CD4-positive, CD25-positive, alpha-beta regulatory T cell (primary cell): ENCODE measurements at regions not wholly inside any gene's neighbourhood (a gene's known extent, or its start where the extent isn't known, plus 50 kb on each side); places are given as distances from the start of the nearest gene placed in this dataset.

Experiments used
- ATAC-seq, 2 donors: fragments of 150-1000 bp; cut with Tn5 transposase; one replicate each; pipeline ENCODE4 v1.10.0; 2021; ENCODE audit warnings: low read depth in 2 of 2, moderate number of reproducible peaks in 2 of 2, moderate library complexity in 1 of 2
- DNase-seq, 3 donors: peaks; one replicate each; pipeline versions ENCODE4 v3.0.0 to v3.0.0-alpha.2; 2012 to 2022; ENCODE audit warnings: mixed read lengths in 1 of 3
- H3K27ac ChIP-seq: one replicate; pipeline ENCODE4 v1.7.0; 2013; ENCODE audit warnings: mild to moderate bottlenecking, low read length; ENCODE audit not compliant: insufficient read depth, poor library complexity, severe bottlenecking
- H3K27me3 ChIP-seq: one replicate; pipeline ENCODE4 v1.7.0; 2013; ENCODE audit warnings: low read length; ENCODE audit not compliant: control insufficient read depth, insufficient read depth
- H3K36me3 ChIP-seq: one replicate; pipeline ENCODE4 v1.7.0; 2013; ENCODE audit warnings: mild to moderate bottlenecking, low read length, moderate library complexity; ENCODE audit not compliant: control insufficient read depth, insufficient read depth
- H3K4me1 ChIP-seq: 2 replicates; pipeline ENCODE4 v1.7.0; 2013; ENCODE audit warnings: mild to moderate bottlenecking, low read length; ENCODE audit not compliant: insufficient read depth, control insufficient read depth, poor library complexity, severe bottlenecking
- H3K4me3 ChIP-seq: one replicate; pipeline ENCODE4 v1.7.0; 2013; ENCODE audit warnings: low read depth, mild to moderate bottlenecking, low read length, moderate library complexity
- H3K9me3 ChIP-seq, 2 experiments: 1 replicate in 1 of 2; 2 replicates in 1 of 2; pipeline ENCODE4 v1.7.0; 2013; ENCODE audit warnings: low read length in 2 of 2, mild to moderate bottlenecking in 1 of 2, moderate library complexity in 1 of 2; ENCODE audit not compliant: control insufficient read depth in 2 of 2
- H3K27ac Mint-ChIP-seq, 3 donors: one replicate each; pipeline ENCODE4 v1.8.0; 2020 to 2022; ENCODE audit warnings: mild to moderate bottlenecking in 3 of 3, mixed read lengths in 3 of 3, moderate library complexity in 2 of 3
- H3K27me3 Mint-ChIP-seq: one replicate; pipeline ENCODE4 v1.8.0; 2022; ENCODE audit warnings: mild to moderate bottlenecking, mixed read lengths
- H3K36me3 Mint-ChIP-seq: one replicate; pipeline ENCODE4 v1.8.0; 2020; ENCODE audit warnings: mixed read lengths
- H3K4me1 Mint-ChIP-seq, 4 donors: one replicate each; pipeline ENCODE4 v1.8.0; 2020 to 2022; ENCODE audit warnings: mixed read lengths in 4 of 4, mild to moderate bottlenecking in 1 of 4
- H3K4me3 Mint-ChIP-seq, 4 donors: one replicate each; pipeline ENCODE4 v1.8.0; 2020 to 2022; ENCODE audit warnings: mild to moderate bottlenecking in 4 of 4, mixed read lengths in 4 of 4, moderate library complexity in 3 of 4
- H3K9me3 Mint-ChIP-seq, 7 donors: one replicate each; pipeline ENCODE4 v1.8.0; 2020 to 2022; ENCODE audit warnings: mixed read lengths in 7 of 7, mild to moderate bottlenecking in 3 of 7, moderate library complexity in 2 of 7

- H3K4me3 Mint-ChIP-seq = no peak overlapping the region
- peaks cover 3% of the 10 kb centered on the region for H3K27me3 Mint-ChIP-seq
- no peaks in the 10 kb centered on the region for H3K9me3 ChIP-seq
- no peak overlapping the region for H3K4me3 ChIP-seq
- ATAC-seq (no peak), DNase-seq (no peak)
- no peaks in the 10 kb centered on the region for H3K4me1 Mint-ChIP-seq
- no peak overlapping the region for H3K27ac ChIP-seq
- H3K27ac Mint-ChIP-seq = no peak overlapping the region
- H3K36me3 Mint-ChIP-seq = no peaks in the 10 kb centered on the region
- H3K9me3 Mint-ChIP-seq = peaks cover 0 to 5% (median 0%) of the 10 kb centered on the region in 7 donors
- no peaks in the 10 kb centered on the region for H3K27me3 ChIP-seq
- H3K4me1 ChIP-seq = no peaks in the 10 kb centered on the region
- no peaks in the 10 kb centered on the region for H3K36me3 ChIP-seq
These were observed 52.1 kb upstream of the ANO1 start for GRCh38 chr11:70026012-70026411.

DNA sequence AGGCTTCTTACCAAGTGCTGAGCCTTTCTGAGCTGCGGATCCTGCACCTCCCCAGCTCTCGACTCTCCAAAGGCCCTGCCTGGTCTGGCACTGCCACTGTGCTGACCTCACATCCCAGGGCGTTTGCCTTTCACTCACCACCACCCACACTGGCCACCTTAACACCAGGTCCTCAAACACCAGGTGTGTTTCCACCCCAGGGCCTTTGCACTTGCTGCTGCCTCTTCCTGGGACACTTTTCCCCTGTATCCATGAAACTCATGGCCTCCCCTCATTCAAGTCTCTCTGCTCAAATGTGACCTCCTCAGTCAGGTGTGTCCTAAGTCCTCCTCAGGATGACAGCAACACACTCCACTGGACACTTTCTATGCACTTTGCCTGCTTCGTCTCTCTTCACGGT is 51.4 kb upstream of the ANO1 start:
- H3K27me3 ChIP-seq = no peaks in the 10 kb centered on the region
- no peak for DNase-seq
- no peaks in the 10 kb centered on the region for H3K36me3 ChIP-seq
- no peaks in the 10 kb centered on the region for H3K9me3 ChIP-seq
- Mint-ChIP-seq H3K9me3 (peaks cover 0 to 5% (median 0%) of the 10 kb centered on the region in 7 donors), H3K27ac (no peak overlapping the region), H3K4me1 (no peaks in the 10 kb centered on the region), H3K27me3 (no peaks in the 10 kb centered on the region), H3K36me3 (no peaks in the 10 kb centered on the region), H3K4me3 (no peak overlapping the region)
- no peak overlapping the region for H3K27ac ChIP-seq
- no peak for ATAC-seq
- H3K4me3 ChIP-seq = no peak overlapping the region
- no peaks in the 10 kb centered on the region for H3K4me1 ChIP-seq

DNA sequence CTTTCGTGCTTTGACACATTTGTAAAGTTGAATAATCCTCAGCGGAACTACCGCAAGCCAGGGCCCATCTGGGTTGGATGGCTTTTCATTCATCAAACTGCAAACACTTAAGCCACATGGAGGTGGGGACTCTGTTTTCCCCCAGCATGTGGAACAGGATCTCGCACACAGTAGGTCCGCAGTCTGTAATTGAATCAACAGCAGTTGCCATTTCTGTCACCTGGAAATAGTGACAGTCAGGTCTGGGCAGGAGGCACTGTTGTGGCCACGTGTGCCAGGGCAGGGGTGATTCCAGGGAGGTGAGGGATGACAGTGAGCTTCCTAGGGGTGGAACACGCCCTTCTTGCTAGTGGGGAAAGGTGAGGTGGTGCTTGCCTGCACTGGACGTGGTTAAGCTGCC is 50.7 kb upstream of the ANO1 start:
- no peaks in the 10 kb centered on the region for H3K27me3 ChIP-seq
- no peak overlapping the region for H3K27ac Mint-ChIP-seq
- H3K4me3 ChIP-seq = no peak overlapping the region
- no peak for ATAC-seq
- no peaks in the 10 kb centered on the region for H3K36me3 Mint-ChIP-seq
- no peaks in the 10 kb centered on the region for H3K4me1 ChIP-seq
- DNase-seq = no peak
- H3K4me1 Mint-ChIP-seq = no peaks in the 10 kb centered on the region
- no peaks in the 10 kb centered on the region for H3K36me3 ChIP-seq
- H3K27me3 Mint-ChIP-seq = no peaks in the 10 kb centered on the region
- H3K9me3 ChIP-seq = no peaks in the 10 kb centered on the region
- no peak overlapping the region for H3K27ac ChIP-seq
- H3K4me3 Mint-ChIP-seq = no peak overlapping the region
- H3K9me3 Mint-ChIP-seq = peaks cover 0 to 5% (median 0%) of the 10 kb centered on the region in 7 donors

DNA sequence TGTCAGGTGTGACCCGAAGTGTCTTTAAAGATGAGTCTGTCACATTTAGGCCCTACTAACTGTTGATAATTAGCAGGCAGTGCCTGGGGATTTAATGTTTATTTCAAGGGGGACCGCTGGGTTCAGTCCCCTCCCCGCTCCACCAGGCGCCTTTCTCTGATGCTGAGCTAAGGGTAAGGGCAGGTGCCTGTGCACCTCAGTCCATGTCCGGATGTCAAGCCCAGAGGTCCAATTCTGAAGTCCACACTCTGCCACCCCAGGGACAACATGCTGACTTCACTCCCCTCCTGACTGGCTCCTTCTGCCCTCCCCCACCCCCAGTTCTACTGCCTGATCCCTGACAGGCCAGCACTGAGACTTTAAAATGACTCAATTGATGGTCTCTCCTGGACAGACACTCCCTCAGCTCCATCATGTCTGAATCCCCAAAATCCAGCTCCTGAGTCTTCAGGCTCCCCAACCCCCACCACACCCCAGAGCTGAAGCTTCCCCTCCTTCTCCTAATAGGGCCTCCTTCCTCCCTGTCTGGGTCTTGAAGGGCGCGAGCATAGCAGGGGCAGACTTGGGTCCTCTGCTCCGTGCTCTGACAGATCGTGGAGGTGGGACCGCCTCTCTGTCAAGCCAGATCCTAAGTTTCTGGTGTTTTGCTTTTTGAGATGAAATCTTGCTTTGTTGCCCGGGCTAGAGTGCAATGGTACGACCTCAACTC is 49.8 kb upstream of the ANO1 start:
- no peak for DNase-seq
- no peaks in the 10 kb centered on the region for H3K4me1 Mint-ChIP-seq
- H3K27ac ChIP-seq = no peak overlapping the region
- no peak overlapping the region for H3K4me3 ChIP-seq
- H3K4me1 ChIP-seq = no peaks in the 10 kb centered on the region
- no peaks in the 10 kb centered on the region for H3K27me3 ChIP-seq
- H3K36me3 Mint-ChIP-seq = no peaks in the 10 kb centered on the region
- ATAC-seq = no peak
- H3K9me3 ChIP-seq = no peaks in the 10 kb centered on the region
- H3K27ac Mint-ChIP-seq = no peak overlapping the region
- H3K9me3 Mint-ChIP-seq = peaks cover 0 to 3% (median 0%) of the 10 kb centered on the region in 7 donors
- no peaks in the 10 kb centered on the region for H3K27me3 Mint-ChIP-seq
- H3K36me3 ChIP-seq = no peaks in the 10 kb centered on the region
- H3K4me3 Mint-ChIP-seq = no peak overlapping the region
